DOHH2 (cell line): ENCODE measurements at regions not wholly inside any gene's neighbourhood (a gene's known extent, or its start where the extent isn't known, plus 50 kb on each side); places are given as distances from the start of the nearest gene placed in this dataset.

Source experiments
- H3F3A ChIP-seq: fragments of 200-600 bp; sonication (generic), shearing (Covaris generic); 2 replicates; pipeline ENCODE4 v1.6.0; 2016; ENCODE audit warnings: antibody characterized with exemption, mild to moderate bottlenecking; ENCODE audit not compliant: control insufficient read depth, insufficient read depth
- H3K27ac ChIP-seq: fragments of 200-600 bp; sonication (generic); 2 replicates; pipeline ENCODE4 v1.5.1; 2014; ENCODE audit warnings: low read depth, mild to moderate bottlenecking, low read length, moderate library complexity
- H3K27me3 ChIP-seq: fragments of 200-600 bp; sonication (generic); 2 replicates; pipeline ENCODE4 v1.6.1; 2014; ENCODE audit warnings: mild to moderate bottlenecking, low read length, mixed read lengths; ENCODE audit not compliant: control insufficient read depth
- H3K36me3 ChIP-seq: fragments of 200-600 bp; sonication (generic); 2 replicates; pipeline ENCODE4 v1.6.1; 2014; ENCODE audit warnings: mild to moderate bottlenecking, low read length, moderate library complexity, mixed read lengths; ENCODE audit not compliant: control insufficient read depth
- H3K4me1 ChIP-seq: fragments of 200-600 bp; sonication (generic); 2 replicates; pipeline ENCODE4 v1.6.1; 2014; ENCODE audit warnings: mild to moderate bottlenecking, low read length, mixed read lengths; ENCODE audit not compliant: control insufficient read depth
- H3K4me2 ChIP-seq: fragments of 200-600 bp; sonication (generic); 2 replicates; pipeline ENCODE4 v1.6.0; 2014; ENCODE audit warnings: mild to moderate bottlenecking, low read length, moderate library complexity
- H3K4me3 ChIP-seq: fragments of 200-600 bp; sonication (generic); 2 replicates; pipeline ENCODE4 v1.5.1; 2014; ENCODE audit warnings: mild to moderate bottlenecking, low read length, mixed read lengths
- H3K79me2 ChIP-seq: fragments of 200-600 bp; sonication (generic); 2 replicates; pipeline ENCODE4 v1.6.1; 2014; ENCODE audit warnings: mild to moderate bottlenecking, low read length, mixed read lengths; ENCODE audit not compliant: control insufficient read depth
- H3K9me2 ChIP-seq: fragments of 200-600 bp; sonication (generic); replicated peaks from 2 replicates; pipeline ENCODE4 v1.6.1; 2014; ENCODE audit warnings: mild to moderate bottlenecking, low read length, mixed read lengths; ENCODE audit not compliant: control insufficient read depth
- H3K9me3 ChIP-seq: fragments of 200-600 bp; sonication (generic); 2 replicates; pipeline ENCODE4 v1.6.1; 2014; ENCODE audit warnings: antibody characterized with exemption, low read length, mixed read lengths; ENCODE audit not compliant: control insufficient read depth, insufficient read depth
- H4K20me1 ChIP-seq: fragments of 200-600 bp; sonication (generic); 2 replicates; pipeline ENCODE4 v1.6.0; 2014; ENCODE audit warnings: low read depth, mild to moderate bottlenecking, antibody characterized with exemption, low read length, moderate library complexity; ENCODE audit not compliant: control insufficient read depth, insufficient read depth
- CTCF ChIP-seq: fragments of 200-600 bp; sonication (generic); IDR thresholded peaks from one replicate; pipeline ENCODE4 v1.5.1; 2014; ENCODE audit warnings: antibody characterized with exemption, mild to moderate bottlenecking, low read depth, low read length; ENCODE audit not compliant: poor library complexity, severe bottlenecking
- EZH2phosphoT487 ChIP-seq: fragments of 200-600 bp; sonication (generic); IDR thresholded peaks from 2 replicates; pipeline ENCODE4 v1.6.1; 2017; ENCODE audit warnings: borderline replicate concordance, mild to moderate bottlenecking, antibody characterized with exemption, low read length, moderate library complexity, mixed read lengths

- no peaks in the 10 kb centered on the region for H4K20me1 ChIP-seq
- no peaks in the 10 kb centered on the region for H3K36me3 ChIP-seq
- H3K4me2 ChIP-seq, result no peak overlapping the region
- no peaks in the 10 kb centered on the region for H3K79me2 ChIP-seq
- H3K9me3 ChIP-seq, result no peaks in the 10 kb centered on the region
- no peak overlapping the region for H3K4me3 ChIP-seq
- no peaks in the 10 kb centered on the region for H3K9me2 ChIP-seq
- H3F3A ChIP-seq, result no peaks in the 10 kb centered on the region
- H3K27me3 ChIP-seq, result no peaks in the 10 kb centered on the region
- H3K27ac ChIP-seq, result no peak overlapping the region
- 0 out of 2 replicates have a peak, but pooled peaks cover 3% of the 10 kb centered on the region for H3K4me1 ChIP-seq
- TF ChIP-seq CTCF, result no peak
- TF ChIP-seq EZH2phosphoT487, result no peak
These were observed 123.0 kb downstream of the GPR85 start for GRCh38 chr7:112963634-112964033.

DNA sequence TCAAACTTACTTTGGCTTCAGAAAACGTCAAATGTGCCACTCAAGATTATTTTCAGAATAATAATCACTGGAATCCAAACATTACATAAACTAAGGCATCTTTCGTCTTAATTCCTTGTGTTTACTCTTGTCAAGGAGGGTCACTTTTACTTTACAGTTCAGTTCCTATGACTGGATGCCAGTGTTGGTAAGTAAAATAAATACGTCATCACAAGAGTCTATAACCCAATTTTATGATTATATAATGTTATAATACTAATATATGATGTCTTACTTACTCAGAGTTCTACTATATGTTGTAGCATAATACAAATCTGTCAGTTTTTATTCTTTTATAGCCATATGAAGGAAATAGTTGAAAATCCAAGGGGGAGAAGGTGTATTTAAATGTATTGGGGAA is 123.8 kb downstream of the GPR85 start:
- no peaks in the 10 kb centered on the region for H3K36me3 ChIP-seq
- no peak overlapping the region for H3K4me3 ChIP-seq
- no peak overlapping the region for H3K4me2 ChIP-seq
- no peak overlapping the region for H3K27ac ChIP-seq
- no peaks in the 10 kb centered on the region for H3F3A ChIP-seq
- H3K4me1 ChIP-seq, result 0 out of 2 replicates have a peak, but pooled peaks cover 3% of the 10 kb centered on the region
- no peaks in the 10 kb centered on the region for H3K9me3 ChIP-seq
- no peaks in the 10 kb centered on the region for H3K27me3 ChIP-seq
- H4K20me1 ChIP-seq, result no peaks in the 10 kb centered on the region
- no peaks in the 10 kb centered on the region for H3K79me2 ChIP-seq
- H3K9me2 ChIP-seq, result no peaks in the 10 kb centered on the region
- TF ChIP-seq CTCF (no peak), EZH2phosphoT487 (no peak)

GRCh38 chr7:112959276-112959675 is 127.4 kb downstream of the GPR85 start:
- H3K4me3 ChIP-seq, result no peak overlapping the region
- TF ChIP-seq EZH2phosphoT487, result no peak
- H3K27ac ChIP-seq, result no peak overlapping the region
- H4K20me1 ChIP-seq, result no peaks in the 10 kb centered on the region
- H3K4me2 ChIP-seq, result no peak overlapping the region
- H3K27me3 ChIP-seq, result 0 out of 2 replicates have a peak, but pooled peaks cover 2% of the 10 kb centered on the region
- H3K9me2 ChIP-seq, result no peaks in the 10 kb centered on the region; the same call in 1 of the 2 replicates
- no peaks in the 10 kb centered on the region for H3K79me2 ChIP-seq
- H3K4me1 ChIP-seq, result 0 out of 2 replicates have a peak, but pooled peaks cover 3% of the 10 kb centered on the region
- H3K9me3 ChIP-seq, result no peaks in the 10 kb centered on the region
- H3F3A ChIP-seq, result no peaks in the 10 kb centered on the region
- no peaks in the 10 kb centered on the region for H3K36me3 ChIP-seq

DNA sequence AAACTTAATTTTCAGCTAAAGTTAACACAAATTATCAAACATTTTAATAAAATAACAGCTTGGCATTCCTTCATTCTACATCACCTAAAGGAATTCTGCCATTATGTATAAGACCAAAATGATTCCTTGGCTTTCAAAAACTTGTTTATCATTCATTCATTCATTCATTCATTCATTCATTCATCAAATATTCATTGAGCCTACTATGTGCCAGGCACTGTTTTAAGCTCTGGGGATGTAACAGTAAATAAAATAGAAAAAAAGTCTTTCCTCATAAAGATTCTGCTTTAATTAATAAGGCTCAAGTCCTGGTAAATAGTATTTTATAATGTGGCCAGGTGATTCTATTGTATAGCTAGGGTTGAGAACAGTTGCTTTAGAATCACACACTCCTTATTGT is 127.9 kb downstream of the GPR85 start:
- Histone ChIP-seq H3K4me2 (no peak overlapping the region), H3K27me3 (0 out of 2 replicates have a peak, but pooled peaks cover 2% of the 10 kb centered on the region), H3K27ac (no peak overlapping the region), H3K79me2 (no peaks in the 10 kb centered on the region), H4K20me1 (no peaks in the 10 kb centered on the region), H3K9me3 (no peaks in the 10 kb centered on the region), H3K4me3 (no peak overlapping the region), H3K9me2 (no peaks in the 10 kb centered on the region; the same call in 1 of the 2 replicates), H3K36me3 (no peaks in the 10 kb centered on the region), H3F3A (no peaks in the 10 kb centered on the region), H3K4me1 (0 out of 2 replicates have a peak, but pooled peaks cover 3% of the 10 kb centered on the region)
- no peak for TF ChIP-seq EZH2phosphoT487
- TF ChIP-seq CTCF, result no peak
